CD4-positive, alpha-beta T cell treated with Interferon gamma for 1 hour (primary cell): ENCODE measurements at regions not wholly inside any gene's neighbourhood (a gene's known extent, or its start where the extent isn't known, plus 50 kb on each side); places are given as distances from the start of the nearest gene placed in this dataset.

Experiments
- DNase-seq: peaks from one replicate; pipeline ENCODE4 v3.0.0-alpha.2; 2020

DNA sequence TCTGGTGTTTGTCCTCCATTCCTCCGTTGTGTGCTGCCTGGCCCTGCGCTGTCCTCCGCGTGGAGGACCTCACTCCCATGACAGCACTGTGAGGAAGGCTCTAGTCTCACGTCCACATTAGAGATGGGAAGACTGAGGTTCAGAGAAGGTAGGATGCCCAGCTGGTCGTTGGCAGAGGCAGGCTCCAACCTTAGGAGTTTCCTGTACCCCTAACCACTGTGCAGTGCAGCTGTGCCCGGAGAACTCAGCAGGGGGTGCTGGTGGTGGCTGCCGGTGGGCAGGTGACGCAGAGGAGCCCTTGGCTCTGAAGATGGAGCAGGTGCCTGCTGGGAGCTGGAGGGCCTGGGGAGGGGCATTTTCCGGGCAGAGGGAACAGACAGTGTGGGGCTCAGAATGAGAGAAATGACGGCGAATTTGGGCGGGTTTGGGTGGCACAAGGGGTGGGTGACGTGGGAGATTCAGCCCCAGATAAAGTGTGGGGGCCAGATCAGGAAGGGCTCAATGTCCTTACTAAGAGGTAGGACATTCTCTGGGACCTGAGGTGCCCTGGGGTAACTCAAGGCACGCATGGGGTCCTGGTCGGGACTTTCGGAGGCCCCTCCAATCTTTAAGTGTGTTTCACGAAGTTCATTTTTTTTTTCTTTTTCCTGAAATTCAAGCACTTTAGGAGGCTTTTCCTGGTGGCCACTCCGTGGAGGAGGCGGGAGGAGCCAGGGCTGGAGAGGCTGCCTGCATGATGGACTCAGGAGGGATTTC lies 535.0 kb downstream of the TBC1D22A start:
- DNase-seq: no peak

DNA sequence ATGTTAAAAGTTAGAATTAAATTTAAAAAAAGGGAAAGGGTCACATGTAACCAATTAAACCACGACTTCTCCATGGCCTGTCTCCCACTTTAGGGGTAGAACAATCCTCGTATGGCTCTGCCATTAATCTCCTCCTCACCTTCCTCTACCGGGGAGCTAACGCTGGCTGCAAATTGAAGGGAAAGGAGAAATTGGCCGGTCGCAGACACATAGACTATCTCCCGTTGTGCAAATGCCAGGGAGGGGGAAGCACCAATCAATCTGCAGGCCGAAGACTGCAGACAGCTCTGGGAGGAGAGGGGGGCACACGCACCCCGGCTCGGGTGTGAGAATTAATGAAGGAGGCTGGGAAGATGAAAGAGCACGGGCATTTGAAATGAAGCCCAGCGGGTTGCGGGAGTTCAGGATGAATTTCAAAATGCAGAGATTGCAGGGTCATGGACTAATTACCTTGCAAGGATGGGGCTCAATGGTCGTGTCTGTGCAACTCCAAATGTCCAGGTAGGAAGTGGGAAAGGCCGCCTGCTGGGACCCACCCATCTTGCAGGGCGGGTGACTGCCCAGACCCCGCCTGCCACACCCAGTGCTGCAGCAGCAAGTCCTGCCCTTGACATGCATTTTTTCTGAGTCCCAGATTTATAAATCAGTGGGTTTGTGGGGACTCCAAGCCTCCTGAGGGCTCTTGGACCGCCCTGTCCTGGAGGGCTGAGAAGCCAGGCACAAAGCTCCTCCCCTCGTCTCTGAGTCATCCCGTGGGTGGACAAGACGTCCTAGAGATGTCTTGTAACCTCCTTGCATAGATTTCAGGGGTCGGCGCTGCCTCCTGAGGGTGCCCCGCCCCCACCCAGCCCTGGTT lies 534.2 kb downstream of the TBC1D22A start:
- no peak for DNase-seq

DNA sequence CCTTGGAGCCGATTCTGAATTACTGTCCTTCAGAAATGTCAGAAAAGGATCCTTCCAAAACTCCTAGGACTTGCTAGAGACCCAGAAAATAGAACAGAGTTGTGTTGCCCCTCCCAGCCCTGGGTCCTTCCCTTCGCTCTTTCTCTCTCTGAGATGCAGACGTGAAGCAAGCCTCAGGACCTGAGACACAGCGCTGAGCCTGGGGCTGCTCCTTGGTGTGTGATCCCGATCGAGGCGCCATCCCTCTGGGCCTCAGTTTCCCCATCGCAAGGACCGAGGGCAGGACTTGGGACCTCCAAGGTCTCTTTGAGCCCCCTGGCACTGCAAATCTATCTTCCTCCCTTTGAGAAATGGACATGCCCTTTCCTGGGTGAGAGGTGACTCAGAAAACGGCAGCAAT lies 533.5 kb downstream of the TBC1D22A start:
- DNase-seq: no peak

DNA sequence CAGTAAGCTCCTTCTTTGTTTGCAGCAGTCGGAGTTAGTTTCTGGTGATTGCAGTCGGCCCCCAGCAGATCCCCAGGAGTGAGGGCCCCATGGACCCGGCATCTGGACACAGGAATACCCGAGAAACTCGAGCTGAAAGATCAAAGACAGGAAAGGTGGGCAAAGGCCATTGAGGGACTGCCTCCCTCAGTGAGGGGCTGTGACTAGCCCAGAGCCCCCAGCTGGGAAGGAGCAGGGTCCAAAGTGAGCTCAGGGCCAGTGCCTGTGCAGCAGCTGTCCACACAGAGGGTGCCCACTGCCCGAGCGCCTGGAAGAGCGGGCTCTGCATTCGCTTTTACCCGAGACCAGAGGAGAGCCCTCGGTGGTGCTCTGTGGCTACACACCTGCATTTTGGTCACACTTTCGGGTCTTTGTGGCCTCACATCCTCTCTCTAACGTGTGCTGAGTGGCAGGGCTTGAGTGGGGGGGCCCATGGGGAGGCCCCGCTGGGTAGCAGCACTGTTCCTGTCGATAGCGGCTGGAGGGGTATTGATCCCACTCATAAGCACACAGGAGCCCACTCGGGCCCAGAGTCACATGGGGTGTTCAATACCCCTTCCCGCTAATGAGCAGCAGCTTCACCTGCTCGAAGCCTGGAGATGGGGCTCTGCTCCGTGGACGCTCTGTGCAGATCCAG lies 532.9 kb downstream of the TBC1D22A start:
- no peak for DNase-seq

DNA sequence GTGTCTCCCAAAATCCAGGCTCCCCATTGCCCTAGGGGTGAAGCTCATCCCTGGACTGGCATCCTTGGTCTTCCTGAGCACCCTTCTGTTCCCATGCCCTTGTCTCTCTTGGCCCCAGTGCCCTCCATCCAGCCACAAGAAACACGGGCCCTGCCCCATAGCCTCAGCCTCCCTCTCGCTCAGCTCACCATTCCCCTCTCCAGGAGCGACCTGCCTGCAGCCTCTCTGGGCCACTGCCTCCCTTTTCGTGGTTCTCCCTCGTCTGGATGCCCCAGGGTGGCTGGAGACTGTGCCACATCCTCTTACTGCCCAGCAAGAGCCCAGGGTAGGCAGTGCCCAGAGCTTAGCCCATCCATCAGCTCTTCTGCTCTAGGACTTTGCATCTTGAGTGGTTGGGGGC lies 532.1 kb downstream of the TBC1D22A start:
- DNase-seq: no peak

DNA sequence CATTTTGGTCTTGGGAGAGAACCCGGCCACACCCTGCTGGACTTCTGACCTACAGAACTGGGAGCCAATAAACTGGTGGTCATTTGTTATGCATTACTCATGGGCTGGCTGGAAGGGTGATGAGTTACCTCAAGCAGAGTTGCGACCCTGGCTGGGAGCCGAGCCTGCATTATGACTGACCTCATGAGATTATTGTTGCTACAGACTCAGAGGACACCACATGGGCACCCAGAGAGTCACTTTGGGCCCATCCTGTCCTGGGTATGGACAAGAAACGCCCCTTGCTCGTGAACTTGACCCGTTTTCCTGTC lies 531.7 kb downstream of the TBC1D22A start:
- DNase-seq: no peak

DNA sequence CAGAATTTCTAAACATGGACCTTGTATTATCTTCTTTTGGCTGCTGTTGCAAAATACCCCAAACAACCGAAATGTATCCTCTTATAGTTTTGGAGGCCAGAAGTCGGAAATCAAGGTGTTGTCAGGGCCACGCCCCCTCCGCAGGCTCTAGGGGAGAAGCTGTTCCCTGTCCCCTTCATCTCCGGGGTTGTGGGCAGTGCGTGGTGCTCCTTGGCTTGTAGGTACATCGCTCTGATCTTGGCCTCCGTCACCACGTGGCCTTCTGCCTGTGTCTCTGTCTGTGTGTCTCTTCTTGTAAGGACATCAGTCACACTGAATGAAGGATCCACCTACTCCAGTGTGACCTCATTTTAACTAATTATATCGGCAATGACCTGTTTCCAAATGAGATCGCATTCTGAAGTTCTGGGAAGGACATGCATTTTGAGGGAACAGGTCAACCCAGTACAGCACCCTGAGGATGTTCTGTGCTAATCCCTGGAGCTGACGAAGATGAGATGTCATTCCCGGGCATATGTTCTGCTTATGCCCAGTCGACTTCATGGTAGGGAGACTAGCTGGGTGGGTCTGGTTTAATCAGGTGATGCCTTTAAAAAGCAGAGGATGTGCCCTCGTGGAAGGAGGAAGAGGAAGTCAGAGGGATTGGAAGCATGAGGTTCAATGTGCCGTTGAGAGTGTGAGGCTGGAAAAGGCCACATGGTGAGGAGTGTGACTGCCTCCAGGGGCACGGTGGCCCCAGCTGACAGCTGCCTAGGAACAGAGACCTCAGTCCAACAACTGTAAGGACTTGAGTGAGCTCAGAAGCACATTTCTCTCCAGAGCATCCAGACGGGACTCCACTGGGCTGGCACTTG lies 531.1 kb downstream of the TBC1D22A start:
- DNase-seq: no peak

DNA sequence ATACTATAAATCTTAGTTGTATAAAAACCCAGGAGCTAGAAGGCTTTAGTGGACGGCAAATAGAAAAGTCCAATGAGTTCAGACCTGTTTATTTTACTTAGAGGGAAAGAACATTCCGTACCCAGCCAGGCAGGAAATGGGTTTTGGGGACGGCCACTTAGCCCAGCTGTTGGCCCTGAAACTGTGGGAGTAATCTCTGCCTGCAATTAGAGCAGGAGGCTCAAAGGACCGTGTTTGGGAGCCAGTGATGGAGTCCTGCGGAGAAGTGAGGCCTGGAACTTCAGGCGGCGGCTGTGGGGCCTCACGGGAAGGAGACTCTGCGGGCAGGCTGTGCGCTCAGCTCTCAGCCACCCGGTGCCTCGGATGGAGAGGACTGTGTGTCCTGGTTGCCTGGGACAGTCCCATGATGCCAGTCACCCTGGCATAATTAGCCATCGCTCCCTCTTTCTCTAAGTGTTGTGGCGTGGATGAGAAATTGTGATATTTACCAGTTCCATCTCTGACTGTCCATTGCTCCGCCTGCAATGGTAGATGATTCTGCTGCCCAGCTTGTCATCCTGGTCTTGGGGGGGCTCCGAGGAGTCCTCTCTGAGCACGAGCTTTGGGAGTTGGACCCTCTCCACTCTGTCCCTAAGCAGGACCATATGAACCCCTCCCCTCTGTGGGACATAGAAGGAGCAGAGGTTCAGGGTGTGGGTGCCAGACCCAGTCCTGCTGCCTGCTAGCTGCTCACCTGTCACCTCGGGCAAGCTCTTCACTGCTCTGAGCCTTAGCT lies 530.3 kb downstream of the TBC1D22A start:
- no peak for DNase-seq

DNA sequence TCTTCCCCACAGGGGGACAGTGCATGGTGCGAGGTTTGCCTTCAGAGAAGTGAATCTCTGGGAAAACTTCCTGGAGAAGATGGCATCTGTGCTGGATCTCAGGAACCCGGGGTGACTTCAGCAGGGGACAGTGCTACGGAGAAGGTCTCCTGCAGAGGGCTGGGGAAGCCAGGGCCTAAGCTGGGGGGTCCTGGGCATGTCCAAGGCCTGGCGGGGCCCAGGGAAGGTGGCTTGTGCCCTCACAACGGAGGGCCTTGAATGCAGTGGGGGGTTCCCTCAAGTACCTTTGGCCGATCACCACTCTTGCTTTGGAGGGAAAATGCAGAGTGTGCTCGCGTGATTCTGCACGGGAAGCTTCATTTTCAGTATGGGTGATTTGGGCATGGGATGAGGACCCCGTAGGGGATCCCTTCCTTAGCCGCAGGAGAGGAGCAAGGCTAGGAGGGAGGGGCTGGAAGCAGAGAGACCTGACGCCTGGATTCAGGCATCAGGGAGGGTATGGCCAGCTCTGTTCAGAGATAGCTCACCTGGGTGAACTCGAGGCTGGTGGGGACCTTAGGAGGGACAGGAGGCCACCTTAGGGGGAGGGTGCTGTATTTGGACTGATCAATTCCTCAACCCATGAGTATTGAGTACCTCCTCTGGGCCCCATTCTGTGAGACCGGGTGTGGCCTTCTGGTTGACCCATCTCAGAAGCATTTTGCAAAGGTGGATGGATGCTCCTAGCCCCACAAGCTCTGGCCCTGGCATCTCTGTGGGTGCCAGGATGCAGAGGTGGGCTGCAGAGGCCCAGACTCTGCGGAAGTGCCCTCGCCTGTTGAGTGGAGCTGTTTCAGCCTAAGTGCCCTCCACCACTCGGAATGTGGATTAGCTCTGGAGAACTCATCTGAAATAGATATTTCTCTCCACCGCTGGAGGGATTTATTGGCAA lies 529.4 kb downstream of the TBC1D22A start:
- DNase-seq: no peak

DNA sequence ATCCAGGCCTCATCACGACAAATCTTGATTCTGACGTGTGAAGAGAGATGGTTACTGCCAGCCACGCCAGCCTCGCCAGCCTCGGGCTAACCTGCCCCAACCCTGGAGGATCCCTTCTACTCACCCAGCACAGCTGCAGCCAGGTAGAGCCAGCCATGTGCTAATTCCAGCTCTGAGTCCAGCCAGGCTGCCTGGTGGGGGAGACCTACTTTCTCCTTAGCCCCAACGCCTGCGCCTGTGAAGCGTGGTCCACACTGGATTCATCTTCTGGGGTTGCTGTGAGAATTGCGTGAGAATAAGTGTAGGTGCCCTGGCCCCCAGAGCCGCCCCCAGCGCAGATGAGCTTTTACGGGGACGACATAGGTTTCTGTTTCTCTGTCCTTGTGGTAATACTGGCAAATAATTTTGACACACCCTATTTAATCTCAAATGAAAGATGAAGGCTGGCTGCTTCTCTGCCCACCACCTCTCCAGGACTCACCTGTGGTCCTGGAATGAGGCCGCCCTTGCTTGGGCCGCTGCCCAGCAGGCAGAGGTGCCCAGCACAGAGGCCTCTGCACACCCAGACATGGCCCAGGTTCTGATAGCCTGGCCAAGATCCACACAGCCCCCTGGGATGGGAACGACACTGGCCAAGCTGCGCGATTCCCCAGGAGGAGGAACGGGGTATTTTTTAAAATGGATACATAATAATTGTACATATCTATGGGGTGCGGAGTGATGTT lies 528.4 kb downstream of the TBC1D22A start:
- DNase-seq: no peak

DNA sequence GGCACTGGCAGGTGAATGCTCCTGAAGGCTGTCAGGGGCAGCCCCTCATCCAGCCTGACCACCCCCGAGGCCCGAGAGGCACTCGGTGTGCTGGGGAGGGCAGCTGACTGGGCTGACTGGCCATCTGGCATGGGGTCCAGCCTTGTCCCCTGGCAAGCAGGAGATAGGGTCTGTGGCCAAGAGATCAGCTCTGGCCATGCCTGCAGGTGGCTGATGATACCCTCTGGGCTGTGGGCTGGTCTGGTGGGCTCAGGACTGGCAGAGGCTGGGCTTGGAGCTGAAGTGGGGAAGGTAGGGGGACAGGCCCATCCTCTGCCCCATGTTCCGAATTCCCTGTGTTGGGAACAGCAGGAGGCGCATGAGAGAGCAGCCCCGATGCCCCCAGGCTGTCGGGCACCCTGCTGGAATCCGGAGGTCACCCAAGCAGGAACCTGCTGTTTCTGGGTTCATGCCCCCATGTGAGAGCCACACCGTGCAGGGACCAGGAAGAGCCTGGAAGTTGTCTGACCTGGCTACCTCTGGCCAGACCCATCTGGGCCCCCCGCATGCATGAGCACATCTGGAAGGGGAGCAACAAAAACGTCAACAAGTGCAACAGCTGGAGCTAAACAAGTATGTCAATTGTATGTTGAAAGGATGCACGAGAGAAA lies 527.0 kb downstream of the TBC1D22A start:
- no peak for DNase-seq

DNA sequence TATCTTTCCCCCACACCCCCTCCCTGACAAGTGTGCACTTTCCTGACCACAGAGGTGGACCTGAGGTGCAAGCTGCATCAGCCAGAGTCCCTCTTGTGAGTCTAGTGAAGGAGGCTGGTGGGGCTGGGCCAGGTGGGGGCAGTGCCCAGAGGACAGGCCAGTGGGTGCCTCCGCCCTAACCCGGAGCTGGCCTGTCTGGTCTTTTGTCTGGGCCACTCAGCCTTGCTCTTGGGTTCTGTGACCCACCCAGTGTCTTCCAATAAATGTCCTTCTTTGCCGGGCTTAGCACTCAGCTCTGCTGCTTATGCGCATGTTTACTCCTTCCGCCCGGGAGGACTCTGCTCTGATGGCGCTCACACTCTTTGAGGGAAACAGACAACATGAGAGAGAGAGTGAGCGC lies 526.2 kb downstream of the TBC1D22A start:
- DNase-seq: no peak

DNA sequence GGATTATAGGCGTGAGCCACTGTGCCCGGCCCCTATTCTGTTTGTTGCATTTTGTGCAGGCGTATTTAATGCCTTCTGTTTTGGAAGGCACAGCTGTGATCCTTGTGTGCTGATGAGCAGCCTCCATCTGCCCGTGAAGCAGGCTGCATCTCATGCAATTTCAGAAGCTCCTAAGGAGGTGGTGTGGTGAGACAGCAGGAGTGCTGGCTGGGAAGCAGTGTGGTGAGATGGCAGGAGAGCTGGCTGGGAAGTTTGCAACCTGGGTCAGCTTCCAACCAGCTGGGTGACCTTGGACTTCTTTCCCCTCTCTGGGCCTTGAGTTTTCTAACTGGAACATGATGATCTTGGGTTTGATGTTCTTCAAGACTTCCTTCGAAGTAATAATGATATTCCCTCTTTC lies 525.1 kb downstream of the TBC1D22A start:
- no peak for DNase-seq

DNA sequence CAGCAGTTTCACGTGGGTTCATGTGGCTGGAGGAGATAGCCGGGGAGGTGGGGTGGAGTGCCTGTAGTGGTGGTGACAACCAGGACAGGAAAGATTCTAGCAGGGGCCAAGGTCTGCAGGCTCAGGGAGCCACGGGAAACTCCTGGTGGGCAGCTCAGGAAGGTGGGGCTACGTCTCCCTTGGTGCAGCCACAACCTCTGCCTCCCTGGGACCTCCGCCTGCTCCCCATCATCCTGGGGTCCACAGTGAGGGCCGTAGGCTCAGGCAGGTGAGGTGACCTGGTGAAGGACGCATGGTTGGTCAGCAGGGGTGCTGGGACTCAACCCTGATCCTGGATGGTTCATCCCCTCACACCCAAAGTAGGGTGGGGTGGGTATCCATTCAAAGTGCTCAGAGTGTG lies 524.1 kb downstream of the TBC1D22A start:
- no peak for DNase-seq

DNA sequence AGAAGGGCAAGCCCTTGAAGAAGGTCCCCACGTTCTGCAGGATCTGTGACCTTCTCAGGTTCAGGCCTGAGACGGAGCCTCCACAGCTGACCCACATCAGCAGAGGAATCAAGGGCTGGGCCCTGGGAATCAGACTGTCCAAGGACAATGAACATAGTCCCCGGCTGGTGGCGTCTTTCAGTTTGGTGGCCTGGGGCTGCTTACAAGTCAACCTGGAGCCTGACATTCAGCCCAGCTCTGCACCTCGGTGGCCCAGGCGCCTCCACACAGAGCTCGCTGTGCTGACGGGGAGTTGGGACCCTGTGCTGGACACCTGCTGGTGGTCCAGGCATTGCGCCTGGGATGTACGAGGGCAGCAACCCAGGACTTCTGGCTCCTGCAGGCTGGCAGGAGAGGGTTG lies 523.5 kb downstream of the TBC1D22A start:
- DNase-seq: no peak

DNA sequence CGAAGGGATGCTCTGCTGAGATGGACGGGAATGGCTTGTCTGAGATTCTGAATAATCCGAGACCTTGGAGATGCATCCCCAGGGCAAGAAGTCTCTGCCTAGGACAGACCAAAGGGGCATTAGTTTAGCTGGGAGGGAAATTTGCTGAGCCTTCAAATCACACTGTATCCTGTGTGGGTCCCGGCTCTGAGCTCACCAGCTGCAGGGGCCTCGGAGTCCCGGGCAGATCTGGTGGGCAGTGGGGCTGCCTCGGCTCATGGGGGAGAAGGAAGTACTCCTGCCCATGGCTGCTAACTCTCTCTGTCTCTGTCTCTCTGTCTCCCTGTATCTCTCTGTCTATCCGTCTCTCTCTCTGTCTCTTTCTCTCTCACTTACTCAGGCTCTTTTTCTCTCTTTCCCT lies 522.4 kb downstream of the TBC1D22A start:
- no peak for DNase-seq

DNA sequence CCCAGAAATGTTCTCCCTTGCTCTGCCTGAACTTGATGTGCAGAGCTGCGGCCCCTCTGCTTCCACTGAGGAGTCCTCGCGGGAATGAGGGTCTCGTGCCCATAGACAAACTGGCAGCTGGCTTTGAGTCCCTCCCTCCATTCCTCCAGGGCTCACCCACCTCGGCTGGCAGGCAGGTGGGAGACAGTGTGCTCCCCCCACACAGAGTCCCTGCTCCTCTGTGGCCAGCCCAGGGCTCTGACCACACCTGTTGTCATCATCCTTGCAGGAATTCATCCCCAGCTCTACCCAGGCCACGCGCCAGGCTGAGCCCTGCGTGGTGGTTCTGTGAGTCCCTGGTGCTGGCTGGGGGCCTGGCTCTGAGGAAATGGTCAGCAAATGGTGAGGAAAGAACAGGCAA lies 521.9 kb downstream of the TBC1D22A start:
- no peak for DNase-seq

DNA sequence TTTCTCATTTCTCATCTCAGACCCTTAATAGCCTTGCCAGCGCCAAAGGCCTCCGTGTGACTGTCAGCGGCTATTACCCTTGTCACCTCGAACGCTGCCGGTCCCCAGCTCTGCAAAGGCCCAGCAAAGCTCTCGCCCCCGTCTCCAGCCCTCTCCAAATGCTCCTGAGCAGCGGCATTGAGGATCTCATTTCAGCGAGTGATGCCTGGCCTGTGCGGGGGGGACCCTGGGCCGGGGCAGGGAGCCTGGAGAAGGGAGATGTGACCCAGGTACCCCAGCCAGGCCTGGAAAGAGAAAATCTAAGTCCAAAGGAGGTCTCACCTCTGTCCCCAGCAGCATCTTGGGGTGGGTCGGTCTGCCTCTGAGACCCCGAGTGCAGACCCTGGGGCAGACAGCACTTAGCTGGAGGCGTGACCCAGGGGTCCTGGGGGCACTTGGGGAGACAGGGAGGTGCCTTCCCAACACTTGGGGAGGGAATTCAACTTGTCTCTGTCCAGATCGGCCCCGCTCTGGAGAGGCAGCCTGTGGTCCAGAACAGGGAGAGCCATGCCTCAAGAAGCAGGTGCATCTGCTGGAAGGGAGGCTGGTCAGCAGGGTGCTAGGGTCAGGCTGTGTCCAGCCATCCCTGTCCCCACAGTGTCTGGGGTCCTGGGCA lies 521.3 kb downstream of the TBC1D22A start:
- no peak for DNase-seq

DNA sequence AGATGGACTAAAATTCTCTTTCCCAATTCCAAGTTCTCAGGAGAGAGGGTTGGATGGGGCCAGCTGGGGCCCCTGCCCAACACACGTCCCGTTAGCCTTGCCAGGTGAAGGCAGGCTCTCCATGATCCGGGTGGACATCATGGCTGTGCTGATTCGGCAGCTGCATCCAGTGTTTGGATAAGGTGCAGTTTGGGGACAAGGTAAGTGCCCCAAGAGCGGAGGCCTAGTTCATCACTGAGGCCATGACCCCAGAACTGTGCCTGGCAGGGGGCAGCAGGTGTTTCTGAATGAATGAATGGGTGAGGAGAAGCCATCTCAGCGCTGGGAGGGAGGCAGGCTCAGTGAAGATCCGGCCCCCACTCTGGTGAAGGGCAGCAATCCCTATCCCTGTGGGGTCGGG lies 520.4 kb downstream of the TBC1D22A start:
- no peak for DNase-seq
